GM18519 (cell line): ENCODE measurements at regions not wholly inside any gene's neighbourhood (a gene's known extent, or its start where the extent isn't known, plus 50 kb on each side); places are given as distances from the start of the nearest gene placed in this dataset.

Experiments used
- ATAC-seq: cut with Tn5 transposase; IDR thresholded peaks from one replicate; pipeline ENCODE4 v1.9.1; 2021; ENCODE audit warnings: mild to moderate bottlenecking, moderate library complexity; ENCODE audit not compliant: unreplicated experiment, low FRiP score

DNA sequence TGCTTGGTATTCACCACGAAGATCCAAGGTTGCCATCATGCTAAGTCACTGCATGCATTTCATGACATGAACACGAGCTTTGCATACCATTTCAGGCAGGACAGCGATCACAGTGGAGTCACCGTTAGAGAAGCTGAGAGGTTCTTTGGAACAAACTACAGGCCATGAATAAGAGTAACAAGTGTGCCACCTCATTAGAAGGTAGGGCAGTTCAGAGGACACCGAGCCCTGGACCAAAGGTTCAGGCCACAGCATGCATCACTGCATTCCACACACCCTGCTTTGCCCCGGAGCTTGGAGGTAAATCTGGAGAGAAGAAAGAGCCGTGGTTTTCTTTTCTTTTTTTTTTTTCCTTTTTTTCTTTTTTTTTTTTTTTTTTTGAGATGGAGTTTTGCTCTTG, 66.9 kb upstream of the CDH4 start:
- no peak for ATAC-seq

DNA sequence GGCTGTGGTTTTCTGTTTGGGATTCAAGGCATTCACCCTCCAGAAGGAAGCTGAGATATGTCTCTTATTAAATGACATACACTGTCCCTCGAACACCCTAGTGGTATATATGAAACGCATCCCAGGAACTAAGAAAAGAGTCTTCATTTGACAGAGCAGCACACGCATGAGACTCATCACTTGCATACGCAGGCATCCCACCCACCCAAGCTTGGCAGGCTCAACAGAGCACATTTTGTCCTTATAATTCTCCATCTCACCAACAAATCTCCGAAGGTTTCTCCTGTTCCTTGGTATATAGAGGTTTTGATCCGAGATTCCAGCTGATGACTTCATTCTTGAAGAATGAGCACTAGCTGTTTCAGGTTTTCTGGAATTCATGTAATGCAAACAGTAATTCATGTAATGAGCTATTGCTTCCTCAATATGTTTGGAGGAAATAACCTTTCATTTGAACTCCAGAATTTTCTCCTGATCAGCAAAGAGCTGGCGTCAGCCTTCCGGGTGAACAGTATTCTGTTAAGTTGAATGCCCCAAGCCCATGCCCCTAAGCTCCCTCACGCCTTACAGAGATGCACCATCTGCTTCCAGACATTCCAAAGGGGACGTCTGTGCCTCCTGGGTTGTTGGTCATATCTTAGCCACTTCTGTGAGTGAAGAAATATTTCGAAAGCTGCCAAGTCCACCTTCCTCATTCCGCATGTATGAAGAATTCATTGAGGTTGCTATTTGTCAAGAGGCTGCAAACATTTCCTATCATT, 66.0 kb upstream of the CDH4 start:
- ATAC-seq = no peak

DNA sequence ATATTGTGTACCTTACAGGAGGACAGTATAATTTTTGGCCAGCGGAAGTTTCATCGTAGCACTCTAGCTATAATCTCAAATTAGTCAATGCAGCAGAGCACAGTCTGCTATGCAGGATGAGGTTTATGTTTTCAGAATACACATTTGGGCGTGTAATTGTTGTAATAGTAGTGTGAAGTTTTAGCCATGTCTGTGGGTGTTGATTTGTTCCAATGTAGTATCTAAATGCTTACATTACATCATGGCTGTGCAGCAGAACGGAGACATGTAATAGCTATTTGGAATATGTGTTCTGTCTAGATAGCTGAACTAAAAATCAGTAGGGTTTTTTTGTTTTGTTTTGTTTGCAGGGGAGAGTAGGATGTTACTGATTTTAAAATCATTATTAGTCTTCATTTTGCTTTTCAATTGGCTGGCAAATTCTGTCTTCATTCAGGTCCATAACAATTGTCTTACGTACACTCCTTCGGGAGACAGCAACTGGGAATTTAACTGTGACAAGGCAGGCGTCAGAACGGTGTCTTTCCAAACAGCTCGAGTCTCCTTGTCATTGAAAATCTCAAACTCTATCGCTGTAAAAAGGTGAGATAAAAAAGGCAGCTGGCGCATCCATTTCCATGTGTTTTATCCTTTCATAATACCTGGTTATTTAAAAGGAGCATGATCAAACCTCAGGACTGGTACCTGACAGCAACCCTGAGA, 65.1 kb upstream of the CDH4 start:
- no peak for ATAC-seq

DNA sequence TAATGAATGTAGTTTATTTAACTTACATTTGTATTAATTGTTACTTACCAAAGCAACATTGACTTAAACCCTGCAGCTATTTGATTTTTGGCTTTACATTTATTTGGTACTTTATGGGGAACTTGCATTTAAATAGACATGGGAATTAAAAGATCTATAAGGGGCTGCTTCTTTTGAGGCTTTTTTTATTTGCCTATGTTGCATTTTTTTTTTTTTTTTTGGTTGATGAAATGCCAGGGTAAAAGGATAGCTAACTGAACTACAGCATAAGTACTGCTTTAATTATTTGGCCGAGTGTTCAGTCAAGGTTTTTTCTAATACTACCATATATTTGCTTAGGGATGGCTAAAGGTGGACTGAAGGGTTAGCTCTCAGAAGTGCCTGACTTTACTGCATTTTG, 62.5 kb upstream of the CDH4 start:
- ATAC-seq = no peak

DNA sequence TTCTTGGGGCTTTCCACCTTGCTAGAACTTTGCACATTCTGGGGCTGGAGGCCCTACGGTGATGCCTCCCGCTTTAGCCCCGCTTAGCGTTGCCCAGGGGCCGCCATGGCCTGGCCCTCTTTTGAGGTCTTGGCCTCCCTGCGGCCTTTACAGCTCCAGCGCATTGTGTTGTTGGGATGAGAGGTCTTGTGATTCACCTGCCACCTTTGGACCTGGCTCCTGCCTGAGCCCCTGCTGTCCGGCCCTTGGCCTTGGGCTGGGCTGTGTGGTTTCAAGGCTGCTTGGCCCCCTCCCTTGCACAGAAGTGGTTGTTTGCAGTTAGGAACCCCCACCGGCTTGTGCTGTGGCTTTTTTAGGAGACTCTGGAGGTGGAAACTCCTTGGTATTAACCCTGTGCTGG, 61.0 kb upstream of the CDH4 start:
- ATAC-seq = no peak

DNA sequence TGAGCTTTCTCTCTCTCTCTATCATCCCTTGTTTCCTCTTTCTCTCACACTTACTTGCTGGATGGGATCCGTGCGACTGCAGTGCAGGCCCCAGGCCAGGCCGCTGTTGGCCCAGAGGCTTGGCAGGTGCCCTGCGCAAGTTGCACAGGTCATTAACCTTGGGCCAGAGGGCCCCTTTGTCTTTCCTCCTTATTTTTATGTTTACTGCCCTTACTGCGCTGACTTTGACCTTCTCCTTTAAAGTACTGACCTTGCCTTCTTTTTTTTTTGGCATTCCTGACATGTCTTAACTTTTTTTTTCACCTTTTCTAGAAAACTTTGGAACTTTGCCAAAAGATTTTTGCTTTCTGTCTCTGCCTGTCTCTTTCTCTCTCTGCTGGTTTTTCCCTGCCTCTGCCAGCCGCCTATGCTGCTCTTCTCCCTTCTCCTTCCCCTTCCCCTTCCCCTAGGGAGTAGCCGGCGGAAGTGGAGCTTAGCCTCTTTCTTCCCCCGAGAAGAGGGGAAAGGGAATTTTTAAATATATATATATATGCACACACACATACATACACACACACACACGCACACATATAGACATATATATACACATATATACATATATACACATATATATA, 59.6 kb upstream of the CDH4 start:
- no peak for ATAC-seq

DNA sequence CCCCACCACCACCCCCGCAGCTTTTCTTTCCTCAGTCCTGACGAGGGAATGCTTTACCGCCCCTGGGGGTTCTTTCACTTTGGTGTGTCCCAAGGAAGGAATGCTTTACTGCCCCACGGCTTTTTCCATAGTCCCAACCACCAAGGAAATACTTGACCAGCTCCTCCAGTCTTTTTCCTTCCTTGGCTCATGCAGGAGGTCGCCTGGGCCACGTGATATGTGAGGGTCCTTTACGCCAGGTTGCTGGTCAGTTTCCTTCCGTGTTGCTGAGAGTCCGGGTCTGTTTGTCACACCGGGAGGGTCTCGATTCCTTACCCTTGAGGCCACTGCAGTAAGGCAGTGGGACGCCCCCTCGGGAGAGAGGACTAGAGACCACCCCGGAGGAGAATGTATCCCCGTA, 58.9 kb upstream of the CDH4 start:
- ATAC-seq = no peak
